ENCODE measurements at regions not wholly inside any gene's neighbourhood (a gene's known extent, or its start where the extent isn't known, plus 50 kb on each side); places are given as distances from the start of the nearest gene placed in this dataset.

GRCh38 chr3:147645761-147646160, 236.6 kb downstream of the ZIC1 start:
- no peak for DNase-seq (ENCODE audit: low read depth, low spot score)
- Histone ChIP-seq H3K27me3 (ENCODE audit: control insufficient read depth, extremely low read depth, insufficient read depth, low read length) (no peaks in the 10 kb centered on the region), H4K20me1 (ENCODE audit: control insufficient read depth, extremely low read depth, insufficient read depth, low read length) (no peaks in the 10 kb centered on the region), H3K9me1 (ENCODE audit: control insufficient read depth, extremely low read depth, insufficient read depth, low read length) (no peaks in the 10 kb centered on the region), H3K9ac (ENCODE audit: control insufficient read depth, extremely low read depth, insufficient read depth, low read length) (no peak overlapping the region), H3K9me3 (ENCODE audit: control insufficient read depth, low read depth, low read length) (no peaks in the 10 kb centered on the region), H3K79me2 (ENCODE audit: control insufficient read depth, insufficient read depth, low read length) (no peaks in the 10 kb centered on the region), H2AFZ (ENCODE audit: control insufficient read depth, low read length) (no peak overlapping the region), H3K4me2 (ENCODE audit: control insufficient read depth, extremely low read depth, insufficient read depth, low read depth, low read length) (no peak overlapping the region), H3K4me1 (ENCODE audit: control insufficient read depth, extremely low read depth, insufficient read depth, low read length) (no peaks in the 10 kb centered on the region), H3K36me3 (ENCODE audit: control insufficient read depth in 2 of 2, extremely low read depth in 1 of 2, insufficient read depth in 2 of 2, low read length in 2 of 2) (no peaks in the 10 kb centered on the region), H3K4me3 (ENCODE audit: control insufficient read depth in 2 of 3, extremely low read depth in 1 of 3, insufficient read depth in 2 of 3, low read depth in 1 of 3, low read length in 3 of 3) (no peak overlapping the region), H3K27ac (ENCODE audit: control insufficient read depth, insufficient read depth, low read length) (no peak overlapping the region)
- dilution Hi-C loops (cut with MboI; ENCODE audit: extremely low pct_ligation_motif_present, low sequenced_read_pairs): no loop called here
- TF ChIP-seq, protein P1, sequence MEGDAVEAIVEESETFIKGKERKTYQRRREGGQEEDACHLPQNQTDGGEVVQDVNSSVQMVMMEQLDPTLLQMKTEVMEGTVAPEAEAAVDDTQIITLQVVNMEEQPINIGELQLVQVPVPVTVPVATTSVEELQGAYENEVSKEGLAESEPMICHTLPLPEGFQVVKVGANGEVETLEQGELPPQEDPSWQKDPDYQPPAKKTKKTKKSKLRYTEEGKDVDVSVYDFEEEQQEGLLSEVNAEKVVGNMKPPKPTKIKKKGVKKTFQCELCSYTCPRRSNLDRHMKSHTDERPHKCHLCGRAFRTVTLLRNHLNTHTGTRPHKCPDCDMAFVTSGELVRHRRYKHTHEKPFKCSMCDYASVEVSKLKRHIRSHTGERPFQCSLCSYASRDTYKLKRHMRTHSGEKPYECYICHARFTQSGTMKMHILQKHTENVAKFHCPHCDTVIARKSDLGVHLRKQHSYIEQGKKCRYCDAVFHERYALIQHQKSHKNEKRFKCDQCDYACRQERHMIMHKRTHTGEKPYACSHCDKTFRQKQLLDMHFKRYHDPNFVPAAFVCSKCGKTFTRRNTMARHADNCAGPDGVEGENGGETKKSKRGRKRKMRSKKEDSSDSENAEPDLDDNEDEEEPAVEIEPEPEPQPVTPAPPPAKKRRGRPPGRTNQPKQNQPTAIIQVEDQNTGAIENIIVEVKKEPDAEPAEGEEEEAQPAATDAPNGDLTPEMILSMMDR (optimal IDR thresholded peaks at IDR 0.05 in 1 of 3, IDR thresholded peaks at IDR 0.05 in 1 of 3, conservative IDR thresholded peaks at IDR 0.05 in 1 of 3; ENCODE audit: extremely low read depth in 1 of 3, insufficient read depth in 2 of 3, low read length in 3 of 3): no peak
- TF ChIP-seq EZH2 (IDR thresholded peaks at IDR 0.05; ENCODE audit: low read length): no peak
- FAIRE-seq: no peak

GRCh38 chr3:147649475-147649874, 240.3 kb downstream of the ZIC1 start:
- Histone ChIP-seq H3K4me1 (ENCODE audit: control insufficient read depth, extremely low read depth, insufficient read depth, low read length) (no peaks in the 10 kb centered on the region), H3K79me2 (ENCODE audit: control insufficient read depth, insufficient read depth, low read length) (no peaks in the 10 kb centered on the region), H3K4me3 (ENCODE audit: control insufficient read depth in 2 of 3, extremely low read depth in 1 of 3, insufficient read depth in 2 of 3, low read depth in 1 of 3, low read length in 3 of 3) (no peak overlapping the region), H3K4me2 (ENCODE audit: control insufficient read depth, extremely low read depth, insufficient read depth, low read depth, low read length) (no peak overlapping the region), H3K27me3 (ENCODE audit: control insufficient read depth, extremely low read depth, insufficient read depth, low read length) (no peaks in the 10 kb centered on the region), H3K9me3 (ENCODE audit: control insufficient read depth, low read depth, low read length) (no peaks in the 10 kb centered on the region), H3K9me1 (ENCODE audit: control insufficient read depth, extremely low read depth, insufficient read depth, low read length) (no peaks in the 10 kb centered on the region), H3K36me3 (ENCODE audit: control insufficient read depth in 2 of 2, extremely low read depth in 1 of 2, insufficient read depth in 2 of 2, low read length in 2 of 2) (no peaks in the 10 kb centered on the region), H3K27ac (ENCODE audit: control insufficient read depth, insufficient read depth, low read length) (no peak overlapping the region), H3K9ac (ENCODE audit: control insufficient read depth, extremely low read depth, insufficient read depth, low read length) (no peak overlapping the region), H2AFZ (ENCODE audit: control insufficient read depth, low read length) (no peak overlapping the region), H4K20me1 (ENCODE audit: control insufficient read depth, extremely low read depth, insufficient read depth, low read length) (no peaks in the 10 kb centered on the region)
- FAIRE-seq: no peak
- TF ChIP-seq, protein P1 (optimal IDR thresholded peaks at IDR 0.05 in 1 of 3, IDR thresholded peaks at IDR 0.05 in 1 of 3, conservative IDR thresholded peaks at IDR 0.05 in 1 of 3; ENCODE audit: extremely low read depth in 1 of 3, insufficient read depth in 2 of 3, low read length in 3 of 3): no peak
- TF ChIP-seq EZH2 (IDR thresholded peaks at IDR 0.05; ENCODE audit: low read length): no peak
- no peak for DNase-seq (ENCODE audit: low read depth, low spot score)
- dilution Hi-C loops (cut with MboI; ENCODE audit: extremely low pct_ligation_motif_present, low sequenced_read_pairs): no loop called here

All from keratinocyte (primary cell).